Ammon's horn (tissue), 1 donor: ENCODE measurements at regions not wholly inside any gene's neighbourhood (a gene's known extent, or its start where the extent isn't known, plus 50 kb on each side); places are given as distances from the start of the nearest gene placed in this dataset.

Experiments
- DNase-seq: peaks from one replicate; pipeline ENCODE4 v3.0.0-alpha.2; 2016; ENCODE audit warnings: low spot score

- DNase-seq: no peak
Measured at GRCh38 chr1:199109160-199109559, 470.3 kb downstream of the PTPRC start.

DNA sequence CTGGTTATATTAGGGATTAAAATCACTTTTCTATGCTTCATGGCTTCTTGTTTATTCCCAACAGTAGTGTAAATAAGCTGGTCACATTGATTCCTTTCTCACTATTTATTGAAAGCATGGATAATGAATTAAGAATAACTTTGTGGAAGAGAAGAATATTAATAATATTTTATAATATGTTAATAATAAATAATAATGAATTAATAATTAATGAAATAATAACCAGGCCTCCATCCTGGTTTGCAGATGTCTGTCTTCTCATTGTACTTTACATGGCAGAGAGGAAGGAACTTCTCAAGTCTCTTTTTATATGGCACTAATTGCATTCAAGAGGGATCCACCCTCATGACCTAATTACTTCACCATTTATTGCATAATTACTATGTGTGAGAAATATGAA lies 473.5 kb downstream of the PTPRC start:
- DNase-seq: no peak

DNA sequence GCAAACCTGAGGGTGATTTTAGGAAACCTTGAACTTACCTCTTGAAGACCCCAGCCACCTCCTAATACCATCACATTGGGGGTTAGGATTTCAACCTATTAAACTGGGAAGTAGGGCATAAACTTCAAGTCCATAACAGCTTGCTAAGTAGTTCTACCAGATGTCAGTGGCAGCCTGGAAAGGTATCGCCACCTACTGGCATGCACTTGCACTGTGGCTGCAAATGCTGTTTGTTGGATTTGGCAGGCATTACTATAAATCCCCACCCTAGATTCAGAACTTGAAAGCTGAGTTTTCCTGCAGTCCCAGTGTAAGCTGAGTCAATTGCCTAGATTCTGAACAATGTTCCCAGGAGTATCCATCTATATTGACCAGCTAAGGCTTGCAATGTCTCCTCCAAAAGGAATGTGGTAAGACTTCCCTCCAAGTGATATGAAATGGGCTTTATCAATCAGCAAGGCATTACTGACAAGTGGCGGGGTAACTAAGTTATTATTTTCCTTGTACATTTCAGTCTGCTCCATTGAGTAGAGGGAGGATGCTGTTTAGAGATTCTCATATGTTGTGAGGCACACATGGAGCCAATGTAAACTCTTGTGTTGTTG lies 474.5 kb downstream of the PTPRC start:
- DNase-seq: peak; percentile 83

GRCh38 chr1:199116488-199116887 lies 477.6 kb downstream of the PTPRC start:
- DNase-seq: no peak

DNA sequence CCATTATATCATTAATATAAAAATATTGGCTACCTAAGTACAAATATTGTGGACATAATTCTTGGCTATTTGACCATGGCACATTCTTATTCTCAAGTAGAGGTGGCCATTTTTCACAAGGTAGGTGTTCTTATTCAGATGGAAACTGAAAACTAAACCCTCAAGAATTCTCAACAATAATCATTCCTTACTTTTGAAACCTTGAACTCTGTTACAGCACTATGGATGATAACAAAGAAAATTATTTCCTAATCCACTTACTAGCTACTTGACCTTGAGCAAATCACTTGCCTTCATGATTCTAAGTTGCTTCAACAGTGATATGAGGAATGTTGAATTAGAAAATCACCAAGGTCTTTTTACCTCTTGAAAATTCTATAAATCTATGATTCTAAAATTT lies 482.2 kb downstream of the PTPRC start:
- no peak for DNase-seq

- DNase-seq: no peak
Measured at GRCh38 chr1:199122085-199122484, 483.2 kb downstream of the PTPRC start.

- no peak for DNase-seq
Measured at GRCh38 chr1:199122532-199123311, 483.9 kb downstream of the PTPRC start.

- no peak for DNase-seq
Measured at GRCh38 chr1:199123615-199124014, 484.8 kb downstream of the PTPRC start.

DNA sequence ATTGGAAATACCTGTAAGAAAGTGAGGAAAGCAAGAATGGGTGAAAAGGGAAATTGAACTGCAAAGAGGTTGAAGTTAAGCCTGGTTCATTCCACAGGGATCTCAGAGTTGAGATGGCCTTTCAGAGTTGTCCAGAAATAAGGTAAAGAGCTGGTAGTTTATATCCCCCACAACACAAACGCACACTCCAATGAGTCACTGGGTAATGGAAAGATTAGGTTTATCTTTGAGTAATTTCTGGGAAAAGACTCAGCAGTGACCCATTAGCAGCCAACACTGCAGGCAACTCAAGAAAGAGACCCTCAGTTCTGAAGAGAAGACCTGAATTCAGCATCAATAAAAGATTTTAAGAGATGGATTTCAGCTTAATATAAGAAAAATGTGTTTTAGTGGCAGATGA lies 485.5 kb downstream of the PTPRC start:
- DNase-seq: no peak

DNA sequence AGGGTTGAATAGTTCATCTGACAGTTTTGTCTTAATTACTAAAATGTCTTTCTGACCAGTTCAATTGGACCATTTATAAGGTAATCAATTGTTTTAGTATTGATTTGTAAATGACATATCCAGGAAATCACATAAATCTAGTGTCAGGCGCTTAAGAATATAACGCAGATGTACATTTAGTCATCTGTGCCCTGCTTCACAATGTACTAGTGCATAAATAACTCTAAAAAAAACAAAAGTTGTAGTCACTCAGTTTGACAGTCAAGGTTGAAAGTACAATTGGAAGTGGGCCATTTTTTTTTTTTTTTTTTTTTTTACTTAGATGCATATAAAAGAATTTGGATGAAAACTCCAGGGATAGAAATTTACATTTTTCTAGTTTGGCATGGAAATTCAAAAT lies 490.4 kb downstream of the PTPRC start:
- no peak for DNase-seq

DNA sequence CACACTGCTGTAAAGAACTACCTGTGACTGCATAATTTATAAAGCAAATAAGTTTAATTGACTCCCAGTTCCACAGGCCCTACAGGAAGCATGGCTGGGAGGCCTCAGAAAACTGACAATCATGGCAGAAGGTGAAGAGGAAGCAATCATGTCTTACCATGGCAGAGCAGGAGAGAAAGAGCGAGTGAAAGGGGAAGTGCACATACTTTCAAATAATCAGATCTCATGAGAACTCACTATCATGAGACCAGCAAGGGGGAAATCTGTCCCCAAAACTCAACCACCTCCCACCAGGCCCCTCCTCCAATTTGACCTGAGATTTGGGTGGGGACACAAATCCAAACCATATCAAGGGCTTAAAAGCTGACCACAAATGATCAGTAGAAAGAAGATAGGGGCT lies 493.2 kb downstream of the PTPRC start:
- DNase-seq: no peak

DNA sequence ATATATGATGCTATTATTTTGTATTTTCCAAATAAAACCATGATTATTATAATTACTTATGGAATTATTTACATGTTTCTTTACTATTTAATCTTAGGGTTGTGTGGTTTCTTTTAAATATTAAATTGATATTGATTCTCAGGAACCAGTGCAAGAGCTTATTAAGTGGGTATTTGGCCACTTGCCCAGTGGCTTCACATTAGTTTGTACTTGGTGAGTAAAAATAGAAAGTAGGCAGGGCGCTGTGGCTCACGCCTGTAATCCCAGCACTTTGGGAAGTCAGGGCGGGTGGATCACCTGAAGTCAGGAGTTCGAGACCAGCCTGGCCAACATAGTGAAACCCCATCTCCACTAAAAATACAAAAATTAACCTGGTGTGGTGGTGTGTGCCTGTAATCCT lies 497.1 kb downstream of the PTPRC start:
- no peak for DNase-seq

- no peak for DNase-seq
Measured at GRCh38 chr1:199138061-199138460, 499.2 kb downstream of the PTPRC start.

DNA sequence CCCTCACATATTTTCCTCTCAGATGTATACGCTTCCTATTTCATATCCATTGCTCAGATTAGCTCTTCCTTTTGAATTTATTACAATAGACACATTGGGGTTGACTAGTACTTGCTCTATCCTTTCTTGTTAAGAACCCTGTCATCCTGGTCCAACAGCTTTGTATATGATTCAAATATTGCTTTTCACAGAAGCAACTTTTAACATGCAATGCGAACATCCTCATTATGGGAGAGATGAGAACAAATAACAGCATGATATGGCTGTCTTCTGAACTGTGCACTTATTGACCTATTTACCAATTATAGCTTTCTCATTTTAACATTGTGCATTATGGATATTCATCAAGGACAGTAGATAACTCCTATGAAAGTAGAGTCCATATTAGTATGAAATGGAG lies 510.8 kb downstream of the PTPRC start:
- DNase-seq: no peak

GRCh38 chr1:199150756-199151155 lies 511.9 kb downstream of the PTPRC start:
- DNase-seq: no peak

DNA sequence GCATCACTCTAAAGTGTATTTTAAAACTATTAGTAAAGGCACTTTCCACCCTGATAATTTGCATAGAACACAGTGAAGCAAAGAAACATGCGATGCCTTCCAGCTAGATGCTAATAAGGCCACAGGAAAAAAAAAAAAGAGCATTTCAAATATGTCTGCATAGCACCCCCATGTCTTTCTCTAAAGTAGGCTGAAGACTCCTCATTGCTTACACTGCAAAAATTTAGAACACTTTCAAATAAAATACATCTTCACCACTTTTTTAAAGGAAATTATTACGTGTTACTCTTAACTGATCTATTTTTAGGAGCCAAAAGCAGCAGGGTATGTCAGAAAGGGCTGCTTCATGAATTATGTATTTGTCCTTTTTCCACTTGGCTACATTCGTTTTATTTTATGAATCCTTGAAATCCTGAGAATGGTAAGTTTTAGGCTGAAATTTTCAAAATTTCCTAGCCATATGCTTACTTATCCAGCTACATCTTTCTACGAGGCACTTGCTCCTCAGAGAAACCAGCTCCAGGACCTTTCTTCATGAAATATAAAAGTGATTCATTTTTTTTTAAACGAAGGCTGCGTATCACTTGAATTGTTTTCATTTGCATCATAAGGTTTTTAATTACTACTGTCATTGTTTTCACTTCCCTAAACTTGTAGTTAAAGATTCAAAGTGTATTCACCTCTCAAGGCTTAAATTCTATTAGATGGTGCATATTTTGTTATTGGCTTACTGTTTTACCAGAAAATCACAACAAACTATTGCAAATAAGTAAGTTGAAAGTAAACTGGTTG lies 513.0 kb downstream of the PTPRC start:
- DNase-seq: no peak

DNA sequence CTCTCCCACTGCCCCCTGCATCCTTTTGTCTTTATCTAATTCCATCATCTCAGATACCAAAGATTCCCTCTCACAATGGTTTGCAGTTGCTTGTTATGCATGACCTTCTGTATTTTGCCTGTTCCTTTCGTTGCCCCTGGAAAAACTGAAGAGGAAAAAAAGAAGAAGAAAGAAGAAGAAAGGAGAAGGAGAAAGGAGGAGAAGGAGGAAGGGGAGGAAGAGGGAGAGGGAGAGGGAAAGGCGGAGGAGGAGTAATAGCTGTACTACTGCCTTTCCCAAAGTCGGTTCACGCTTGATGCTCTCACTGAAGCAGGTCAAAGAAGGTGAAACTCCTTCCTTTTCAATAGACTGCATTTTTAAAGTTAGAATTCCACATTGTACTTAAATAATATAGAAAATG lies 513.8 kb downstream of the PTPRC start:
- no peak for DNase-seq

DNA sequence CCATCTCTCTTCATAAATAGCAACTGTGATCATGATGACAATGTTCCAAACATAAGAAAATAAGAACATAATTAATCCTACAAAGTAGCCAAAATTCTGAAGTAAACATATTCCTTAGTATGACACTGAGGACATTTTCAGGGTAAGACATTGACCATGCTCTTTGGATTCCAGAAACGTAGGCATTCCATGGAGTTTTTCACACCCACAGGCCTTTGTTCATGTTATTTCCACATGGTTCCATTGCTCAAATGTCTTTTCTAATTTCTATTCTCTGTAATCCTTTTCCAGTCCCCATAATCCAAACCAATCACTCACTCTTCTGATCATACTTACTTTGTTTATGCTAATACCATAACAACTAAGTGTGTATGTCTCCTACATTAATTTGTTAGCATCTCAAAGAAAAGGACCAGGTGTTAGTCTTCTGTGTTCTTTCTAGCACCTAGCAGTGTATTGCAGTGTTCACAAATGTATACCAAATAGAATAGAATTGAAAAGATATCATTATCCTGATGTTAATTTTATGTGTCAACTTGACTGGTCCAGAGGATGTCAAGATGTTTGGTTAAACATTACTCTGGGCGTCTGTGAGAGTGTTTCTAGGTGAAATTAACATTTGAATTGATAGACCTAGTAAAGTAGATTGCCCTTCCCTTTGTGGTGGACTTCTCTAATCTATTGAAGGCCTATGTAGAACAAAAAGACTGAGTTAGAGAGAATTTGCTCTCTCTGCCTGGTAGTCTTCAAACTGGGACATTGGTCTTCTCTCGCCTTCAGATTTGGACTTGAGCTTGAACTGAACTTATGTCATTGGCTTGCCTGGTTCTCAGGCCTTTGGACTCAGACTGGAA lies 516.6 kb downstream of the PTPRC start:
- no peak for DNase-seq

- DNase-seq: no peak
Measured at GRCh38 chr1:199157494-199157893, 518.7 kb downstream of the PTPRC start.

DNA sequence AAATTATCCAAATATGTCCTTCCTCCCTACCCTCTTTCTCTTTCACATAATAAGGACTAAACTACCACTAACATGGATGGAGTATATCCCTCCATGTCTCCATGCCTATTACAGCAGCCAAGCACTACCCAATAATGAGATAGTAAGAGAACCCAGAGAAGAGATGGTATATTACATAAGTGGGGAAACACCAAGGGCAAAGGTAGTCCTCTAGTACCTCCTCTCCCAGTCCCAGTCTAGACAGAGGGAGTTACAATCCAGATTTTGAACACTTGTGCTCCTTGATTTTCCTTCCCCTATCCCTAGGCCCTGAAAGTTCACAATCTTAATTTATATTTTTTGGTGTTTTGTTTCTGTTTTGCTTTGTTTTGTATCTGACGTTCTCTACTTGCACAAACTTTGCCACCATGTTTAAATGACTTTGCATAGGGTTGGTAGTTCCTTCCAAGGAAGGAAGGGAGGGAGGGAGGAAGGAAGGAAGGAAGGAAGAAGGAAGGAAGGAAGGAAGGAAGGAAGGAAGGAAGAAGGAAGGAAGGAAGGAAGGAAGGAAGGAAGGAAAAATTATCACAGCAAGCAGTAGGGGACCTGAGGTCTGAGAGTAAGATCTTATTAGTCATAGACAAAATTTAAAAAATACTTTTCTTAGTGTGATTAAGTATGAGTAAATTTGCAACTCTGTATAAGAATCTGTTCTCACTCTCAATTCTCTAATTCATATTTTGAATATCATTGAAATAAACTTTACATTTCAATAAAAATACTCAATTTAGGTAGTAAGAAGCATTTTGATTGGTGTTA lies 521.9 kb downstream of the PTPRC start:
- no peak for DNase-seq

DNA sequence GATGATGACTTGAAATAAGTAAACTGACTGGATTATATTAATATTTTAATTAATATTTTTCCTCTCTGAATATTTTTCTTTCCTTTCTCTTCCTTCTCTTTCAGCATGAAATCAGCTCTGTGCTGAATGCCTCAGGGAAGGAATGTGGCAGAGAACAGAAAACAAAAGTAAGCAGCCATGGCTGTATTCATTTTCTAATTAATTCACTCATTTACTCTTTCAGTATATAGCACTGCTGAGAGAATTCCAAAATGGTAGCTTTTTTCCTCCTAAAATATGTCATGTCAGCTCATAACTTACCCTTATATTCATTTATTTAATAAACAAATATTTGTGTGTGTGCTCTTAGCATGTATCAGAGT lies 522.5 kb downstream of the PTPRC start:
- no peak for DNase-seq
